ENCODE measurements at regions not wholly inside any gene's neighbourhood (a gene's known extent, or its start where the extent isn't known, plus 50 kb on each side); places are given as distances from the start of the nearest gene placed in this dataset.

GRCh38 chr4:144203155-144203554 is 62.6 kb upstream of the GYPA start:
- TF ChIP-seq, protein P1, sequence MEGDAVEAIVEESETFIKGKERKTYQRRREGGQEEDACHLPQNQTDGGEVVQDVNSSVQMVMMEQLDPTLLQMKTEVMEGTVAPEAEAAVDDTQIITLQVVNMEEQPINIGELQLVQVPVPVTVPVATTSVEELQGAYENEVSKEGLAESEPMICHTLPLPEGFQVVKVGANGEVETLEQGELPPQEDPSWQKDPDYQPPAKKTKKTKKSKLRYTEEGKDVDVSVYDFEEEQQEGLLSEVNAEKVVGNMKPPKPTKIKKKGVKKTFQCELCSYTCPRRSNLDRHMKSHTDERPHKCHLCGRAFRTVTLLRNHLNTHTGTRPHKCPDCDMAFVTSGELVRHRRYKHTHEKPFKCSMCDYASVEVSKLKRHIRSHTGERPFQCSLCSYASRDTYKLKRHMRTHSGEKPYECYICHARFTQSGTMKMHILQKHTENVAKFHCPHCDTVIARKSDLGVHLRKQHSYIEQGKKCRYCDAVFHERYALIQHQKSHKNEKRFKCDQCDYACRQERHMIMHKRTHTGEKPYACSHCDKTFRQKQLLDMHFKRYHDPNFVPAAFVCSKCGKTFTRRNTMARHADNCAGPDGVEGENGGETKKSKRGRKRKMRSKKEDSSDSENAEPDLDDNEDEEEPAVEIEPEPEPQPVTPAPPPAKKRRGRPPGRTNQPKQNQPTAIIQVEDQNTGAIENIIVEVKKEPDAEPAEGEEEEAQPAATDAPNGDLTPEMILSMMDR (conservative IDR thresholded peaks at IDR 0.05; ENCODE audit: low read depth, low read length) = no peak
- TF ChIP-seq POLR2A (IDR thresholded peaks at IDR 0.05; ENCODE audit: low read depth, low read length) (no peak), CEBPB (IDR thresholded peaks at IDR 0.05; ENCODE audit: low read depth, low read length) (no peak), NFE2L2 (IDR thresholded peaks at IDR 0.05; ENCODE audit: low read depth, low read length) (no peak), BHLHE40 (IDR thresholded peaks at IDR 0.05; ENCODE audit: low read depth, low read length) (no peak), MXI1 (IDR thresholded peaks at IDR 0.05; ENCODE audit: borderline replicate concordance, low read depth, low read length) (no peak), RAD21 (IDR thresholded peaks at IDR 0.05; ENCODE audit: low read length) (no peak), RCOR1 (IDR thresholded peaks at IDR 0.05; ENCODE audit: insufficient replicate concordance, low read length) (no peak), FOS (IDR thresholded peaks at IDR 0.05; ENCODE audit: low read depth, low read length) (no peak), SMC3 (IDR thresholded peaks at IDR 0.05; ENCODE audit: low read depth, low read length) (no peak), USF2 (IDR thresholded peaks at IDR 0.05; ENCODE audit: low read depth, low read length) (no peak)
